ENCODE measurements at regions not wholly inside any gene's neighbourhood (a gene's known extent, or its start where the extent isn't known, plus 50 kb on each side); places are given as distances from the start of the nearest gene placed in this dataset.

GRCh38 chr2:207252416-207252815 lies 86.7 kb upstream of the KLF7 start:
- no peak for DNase-seq (ENCODE audit: low read depth)
- H3K4me3 ChIP-seq (ENCODE audit: low read depth, low read length): no peak overlapping the region
- TF ChIP-seq CTCF (IDR thresholded peaks at IDR 0.05; ENCODE audit: control insufficient read depth, extremely low read depth, insufficient read depth): no peak

- no peak overlapping the region for H3K4me3 ChIP-seq (ENCODE audit: low read depth, low read length)
- TF ChIP-seq CTCF (IDR thresholded peaks at IDR 0.05; ENCODE audit: control insufficient read depth, extremely low read depth, insufficient read depth): no peak
- DNase-seq (ENCODE audit: low read depth): no peak
These were observed 87.4 kb upstream of the KLF7 start for GRCh38 chr2:207252979-207253645.

- H3K4me3 ChIP-seq (ENCODE audit: low read depth, low read length): no peak overlapping the region
- TF ChIP-seq CTCF (IDR thresholded peaks at IDR 0.05; ENCODE audit: control insufficient read depth, extremely low read depth, insufficient read depth): no peak
- DNase-seq (ENCODE audit: low read depth): no peak
These were observed 88.1 kb upstream of the KLF7 start for GRCh38 chr2:207253666-207254345.

GRCh38 chr2:207254591-207255464 lies 89.1 kb upstream of the KLF7 start:
- no peak overlapping the region for H3K4me3 ChIP-seq (ENCODE audit: low read depth, low read length)
- TF ChIP-seq CTCF (IDR thresholded peaks at IDR 0.05; ENCODE audit: control insufficient read depth, extremely low read depth, insufficient read depth): no peak
- DNase-seq (ENCODE audit: low read depth): no peak

GRCh38 chr2:207255565-207256470 lies 90.1 kb upstream of the KLF7 start:
- H3K4me3 ChIP-seq (ENCODE audit: low read depth, low read length): no peak overlapping the region
- TF ChIP-seq CTCF (IDR thresholded peaks at IDR 0.05; ENCODE audit: control insufficient read depth, extremely low read depth, insufficient read depth): no peak
- no peak for DNase-seq (ENCODE audit: low read depth)

- H3K4me3 ChIP-seq (ENCODE audit: low read depth, low read length): no peak overlapping the region
- TF ChIP-seq CTCF (IDR thresholded peaks at IDR 0.05; ENCODE audit: control insufficient read depth, extremely low read depth, insufficient read depth): no peak
- DNase-seq (ENCODE audit: low read depth): no peak
These were observed 90.9 kb upstream of the KLF7 start for GRCh38 chr2:207256476-207257207.
